ENCODE measurements at regions not wholly inside any gene's neighbourhood (a gene's known extent, or its start where the extent isn't known, plus 50 kb on each side); places are given as distances from the start of the nearest gene placed in this dataset.

DNA sequence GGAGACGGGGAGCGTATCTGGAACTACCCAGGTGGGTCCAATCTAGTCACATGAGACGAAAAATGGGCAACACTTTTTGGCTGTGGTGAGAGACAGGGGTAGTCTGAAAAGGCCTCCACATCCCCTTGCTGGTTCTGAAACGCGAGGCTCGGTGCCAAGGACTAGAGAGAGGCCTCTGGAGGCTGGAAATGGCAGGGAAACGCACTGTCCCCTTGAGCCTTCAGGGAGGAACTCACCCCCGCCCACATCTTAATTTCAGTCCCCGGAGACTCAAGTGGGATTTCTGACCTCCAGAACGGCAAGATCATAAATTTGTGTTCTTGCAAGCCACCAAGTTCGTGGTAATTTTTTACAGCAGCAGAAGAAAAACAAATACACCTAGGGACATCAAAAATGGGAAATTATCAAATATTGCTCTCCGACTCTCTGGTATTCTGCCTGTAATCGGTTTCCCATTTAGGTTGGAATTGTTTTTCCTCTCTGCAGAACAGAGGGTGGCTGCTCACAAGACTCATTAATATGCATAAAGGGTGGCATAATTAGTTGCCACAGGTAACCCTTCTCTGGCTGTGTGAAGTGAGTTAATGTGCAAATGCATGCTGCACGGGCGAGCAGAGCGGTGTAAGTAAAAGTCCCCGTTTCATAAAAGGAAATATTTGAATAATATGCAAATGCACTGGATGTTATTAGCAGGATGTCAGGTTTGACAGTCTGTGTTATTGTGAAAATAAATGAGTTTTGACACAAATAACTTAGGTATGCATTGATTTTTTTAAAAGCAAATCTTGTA lies 185.7 kb downstream of the ARRDC4 start:
- no peak for DNase-seq

DNA sequence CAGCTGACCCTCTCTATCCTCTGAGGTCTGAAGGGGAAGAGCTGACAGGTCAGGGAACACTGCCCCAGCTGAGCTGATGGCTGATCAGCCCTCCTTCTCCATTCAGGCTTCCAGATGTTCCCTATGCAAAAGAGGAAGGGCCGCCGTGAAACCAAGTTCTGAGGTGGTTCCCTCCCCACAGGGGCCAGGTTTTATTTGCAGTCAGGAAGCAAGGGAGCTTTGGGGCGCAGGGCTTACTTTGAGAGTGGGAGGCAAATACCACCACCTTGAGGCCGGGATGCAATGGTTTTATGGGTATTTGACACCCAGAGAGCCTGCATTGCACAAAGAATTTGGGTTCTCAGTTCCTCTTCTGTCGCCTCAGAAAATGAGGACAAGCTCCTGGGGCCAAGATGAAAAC lies 186.9 kb downstream of the ARRDC4 start:
- DNase-seq: no peak

DNA sequence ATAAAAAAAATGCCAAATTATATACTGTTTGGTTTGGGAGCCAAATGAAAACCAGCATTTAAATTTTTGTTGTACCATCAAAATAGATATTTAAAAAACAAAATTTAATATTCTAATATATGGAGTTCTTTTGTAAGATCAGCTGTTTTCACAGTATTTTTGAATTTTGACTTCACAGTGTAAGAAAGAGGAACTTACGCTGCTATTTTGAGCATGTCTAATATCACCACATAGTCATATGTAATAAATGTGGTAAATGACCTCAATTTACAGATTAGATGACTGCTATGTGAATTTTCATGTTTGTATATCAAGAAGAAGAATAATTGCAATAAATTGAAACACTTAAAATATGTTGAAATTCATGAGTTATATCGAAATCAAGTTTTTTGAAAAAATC lies 189.6 kb downstream of the ARRDC4 start:
- no peak for DNase-seq

DNA sequence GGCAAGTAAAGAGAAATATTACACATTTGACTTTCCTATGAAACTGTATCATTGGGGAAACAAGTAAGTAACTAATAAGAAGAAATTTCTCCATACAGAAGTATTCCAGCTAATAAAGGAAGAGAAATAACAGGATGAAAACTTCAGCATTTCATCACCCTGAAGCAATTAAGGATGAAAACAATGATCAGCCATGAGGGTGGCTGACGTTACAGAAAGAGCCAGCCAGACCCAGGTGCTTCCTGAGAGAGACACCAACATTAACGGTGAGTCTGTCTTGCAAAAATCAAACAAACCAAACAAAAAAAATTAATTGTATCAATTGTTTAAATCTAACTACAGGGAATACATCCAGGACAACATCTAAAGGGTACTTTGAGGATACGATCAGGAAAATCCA lies 190.0 kb downstream of the ARRDC4 start:
- DNase-seq: no peak

DNA sequence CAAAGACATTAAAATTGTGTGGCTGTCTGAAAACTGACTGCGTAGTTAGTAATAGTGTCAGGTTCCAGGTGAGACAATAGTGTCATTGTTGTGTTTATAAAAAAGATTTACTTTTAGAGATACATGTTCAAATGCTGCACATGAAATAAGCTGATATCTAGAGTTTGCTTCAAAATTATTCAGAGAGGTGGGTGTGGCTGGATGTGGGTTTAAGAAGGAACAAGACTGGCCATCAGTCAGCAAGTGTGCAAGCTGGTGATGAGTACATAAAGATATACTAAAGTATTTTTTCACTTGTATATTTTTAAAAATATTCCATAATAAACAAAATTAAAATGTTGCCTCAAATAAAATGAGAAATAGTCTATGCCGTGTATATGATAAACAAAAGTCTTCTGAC lies 190.6 kb downstream of the ARRDC4 start:
- DNase-seq: no peak

DNA sequence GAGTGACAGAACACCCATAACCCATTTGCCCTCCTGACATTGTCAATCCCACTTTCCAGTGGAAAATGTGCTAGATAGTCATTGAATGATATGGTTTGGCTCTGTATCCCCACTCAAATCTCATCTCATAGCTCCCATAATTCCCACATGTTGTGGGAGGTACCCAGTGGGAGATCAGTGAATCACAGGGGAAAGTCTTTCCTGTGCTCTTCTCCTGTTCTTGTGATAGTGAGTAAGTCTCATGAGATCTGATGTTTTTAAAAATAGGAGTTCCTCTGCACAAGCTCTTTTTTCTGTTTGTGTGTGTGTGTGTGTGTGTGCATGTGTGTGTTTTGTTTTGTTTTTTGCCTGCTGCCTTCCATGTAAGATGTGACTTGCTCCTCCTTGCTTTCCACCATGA lies 191.7 kb downstream of the ARRDC4 start:
- no peak for DNase-seq

DNA sequence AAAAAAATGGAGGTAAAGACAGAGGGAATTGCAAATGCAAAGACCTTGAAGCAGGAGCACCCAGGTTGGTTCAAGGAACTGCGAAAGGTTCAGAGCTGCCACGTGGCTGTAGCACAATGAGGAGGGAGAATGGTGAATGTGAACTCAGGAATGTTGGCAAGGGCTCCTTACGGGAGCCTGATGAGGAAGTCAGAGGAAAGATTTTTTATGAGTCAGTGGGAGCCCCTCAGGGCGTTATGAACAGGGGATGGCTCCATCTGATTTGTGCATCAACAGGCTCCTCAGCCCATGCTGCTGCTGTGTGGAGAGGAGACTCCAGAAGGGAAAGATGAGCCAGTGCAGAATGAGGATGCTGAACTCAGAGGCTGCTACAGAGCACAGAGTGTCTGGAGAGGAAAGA lies 194.4 kb downstream of the ARRDC4 start:
- DNase-seq: no peak

DNA sequence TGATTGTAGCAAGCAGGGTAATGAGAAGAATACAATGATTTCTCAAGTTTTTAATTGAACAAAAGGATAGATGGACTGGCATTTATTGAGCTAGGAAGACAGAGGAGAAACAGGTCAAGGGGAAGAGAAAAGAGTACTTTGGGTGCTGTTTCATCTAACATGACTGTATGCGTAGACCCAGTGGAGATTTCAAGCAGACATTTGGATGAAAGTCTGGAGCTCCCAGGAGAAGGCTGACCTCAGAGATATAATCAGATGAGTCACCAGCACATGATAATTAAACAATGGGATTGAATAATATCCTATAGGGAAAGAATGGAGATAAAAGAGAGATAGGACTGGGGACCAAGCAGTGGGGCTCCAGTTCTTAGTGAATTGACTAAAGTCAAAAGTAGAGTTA lies 194.9 kb downstream of the ARRDC4 start:
- DNase-seq: no peak

DNA sequence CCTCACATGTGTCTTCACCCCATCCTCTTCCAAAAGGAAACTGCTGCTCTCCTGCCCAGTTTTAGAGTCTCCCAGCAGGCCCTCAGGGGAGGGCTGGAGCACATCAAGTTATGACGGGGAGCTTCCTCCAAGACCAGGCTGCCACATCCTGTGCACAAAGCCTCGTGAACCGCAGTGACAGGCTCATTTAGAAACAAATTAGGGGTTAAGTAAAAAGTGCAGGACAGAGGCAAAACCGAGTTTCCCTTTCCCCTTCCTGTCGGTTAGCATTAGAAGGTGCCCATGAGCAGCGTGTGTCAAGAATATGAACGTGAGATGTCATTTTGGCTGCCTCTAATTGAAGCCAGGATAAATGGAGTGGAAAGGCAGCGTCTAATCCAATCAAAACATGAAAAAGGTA lies 199.7 kb downstream of the ARRDC4 start:
- peak; percentile 44 for DNase-seq

DNA sequence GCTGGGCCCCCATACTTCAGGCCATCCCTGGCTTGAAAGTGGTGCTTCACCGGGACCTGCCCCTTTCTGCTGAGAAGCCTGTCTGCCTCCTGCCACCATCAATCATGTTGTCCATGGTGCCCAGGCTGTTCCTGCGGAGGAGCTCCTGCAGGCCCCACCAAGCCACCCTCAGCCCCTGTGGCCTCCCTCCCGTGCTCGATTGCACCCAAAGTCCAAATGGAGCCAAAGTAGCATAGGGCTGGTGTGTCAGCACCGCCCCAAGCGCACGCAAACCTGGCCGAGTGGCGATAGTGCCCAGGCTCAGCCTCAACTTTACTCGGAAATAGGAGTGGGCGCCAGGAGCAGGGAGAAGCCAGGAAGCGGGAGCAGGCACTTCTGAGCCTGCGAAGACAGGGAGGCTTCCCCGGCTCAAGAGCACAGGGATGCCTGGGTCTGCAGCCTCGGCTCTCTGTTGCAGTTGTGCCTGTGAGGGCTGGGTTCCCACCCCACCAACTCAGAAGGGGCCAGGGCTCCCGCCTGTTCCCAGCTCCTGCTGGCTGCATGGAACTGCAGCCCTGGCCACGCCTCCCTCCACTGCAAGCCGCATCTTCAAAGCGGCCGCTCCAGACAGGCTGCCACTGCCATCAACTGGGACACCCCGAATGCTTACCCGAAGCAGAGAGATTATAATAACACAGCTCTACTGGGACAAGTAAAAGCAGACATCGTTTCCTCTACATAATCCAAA lies 203.0 kb downstream of the ARRDC4 start:
- no peak for DNase-seq

DNA sequence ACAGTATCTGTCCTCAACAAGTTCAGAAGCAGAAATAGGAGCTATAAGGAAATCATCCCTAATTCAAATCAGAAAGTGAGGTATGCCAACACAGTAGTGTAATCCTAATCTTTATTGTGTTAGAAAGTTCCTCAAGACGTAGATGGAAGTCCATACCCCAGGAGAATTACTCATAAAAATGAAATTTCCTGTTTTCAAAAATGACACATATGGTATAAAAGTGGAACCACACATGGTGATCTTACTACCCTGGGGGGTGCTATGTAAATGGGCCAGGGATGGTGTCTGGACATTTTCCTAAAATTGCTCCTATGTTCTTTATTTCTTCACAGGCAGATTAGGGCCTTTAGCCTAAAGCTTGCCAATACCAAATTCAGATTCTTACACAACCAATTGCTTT lies 204.1 kb downstream of the ARRDC4 start:
- no peak for DNase-seq

DNA sequence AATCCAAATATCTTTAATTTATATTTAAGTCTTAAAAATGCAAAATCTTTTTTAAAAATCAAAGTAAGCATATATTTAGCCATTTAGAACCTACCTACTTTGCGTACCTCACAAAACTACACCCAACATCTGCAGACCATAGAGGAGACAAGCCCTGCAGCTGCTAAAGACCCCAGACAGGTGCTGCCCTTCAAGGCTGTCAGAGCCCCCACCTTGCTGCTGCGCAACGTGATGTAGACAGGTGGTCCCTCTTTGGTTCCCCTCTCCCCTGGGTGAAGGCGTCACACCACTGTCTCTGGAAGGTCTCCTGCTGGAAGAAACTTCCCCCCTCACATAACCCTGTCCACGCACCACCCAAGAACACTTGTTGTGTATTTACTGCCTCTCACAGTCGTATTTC lies 204.5 kb downstream of the ARRDC4 start:
- DNase-seq: no peak

DNA sequence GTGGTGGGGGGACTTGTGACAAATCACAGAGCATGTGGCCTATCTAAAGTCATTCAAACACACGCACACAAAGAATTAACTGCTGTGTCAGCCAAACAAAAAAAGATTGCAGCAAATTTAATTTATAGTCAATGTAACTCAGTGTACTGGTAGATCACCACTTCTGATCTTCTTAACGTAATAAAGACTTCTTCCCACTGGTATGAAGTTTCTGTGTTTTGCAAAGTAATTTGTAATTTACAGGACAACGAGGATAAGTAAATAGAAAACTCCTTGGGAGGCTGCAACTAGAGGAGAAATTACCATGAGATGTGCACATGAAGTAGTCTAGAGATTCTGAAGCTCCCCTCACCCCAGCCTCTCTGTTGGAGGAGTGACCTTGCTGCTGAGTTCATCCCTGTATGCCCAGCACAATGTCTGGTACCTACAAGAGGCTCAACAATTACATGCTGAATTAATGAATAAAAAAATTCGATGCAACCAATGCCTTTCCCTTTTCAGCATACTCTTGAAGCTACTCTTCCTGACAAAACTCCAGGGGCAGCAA lies 207.3 kb downstream of the ARRDC4 start:
- no peak for DNase-seq

DNA sequence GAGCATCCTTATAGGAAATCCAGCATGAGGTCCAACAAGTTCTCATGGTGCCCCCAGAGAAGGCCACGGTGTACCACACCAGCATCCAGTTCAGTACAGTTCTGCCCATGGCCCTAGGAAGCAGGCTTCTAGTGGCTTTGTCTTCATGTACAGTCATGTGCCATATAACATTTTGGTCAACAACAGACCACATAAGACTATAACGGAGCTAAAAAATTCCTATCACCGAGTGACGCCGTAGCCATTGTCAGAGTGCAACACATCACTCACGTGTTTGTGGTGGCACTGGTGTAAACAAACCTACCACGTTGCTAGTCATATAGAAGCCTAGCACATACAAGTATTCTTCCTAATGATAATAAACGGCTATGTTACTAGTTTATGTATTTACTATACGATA lies 209.0 kb downstream of the ARRDC4 start:
- DNase-seq: peak; percentile 7

DNA sequence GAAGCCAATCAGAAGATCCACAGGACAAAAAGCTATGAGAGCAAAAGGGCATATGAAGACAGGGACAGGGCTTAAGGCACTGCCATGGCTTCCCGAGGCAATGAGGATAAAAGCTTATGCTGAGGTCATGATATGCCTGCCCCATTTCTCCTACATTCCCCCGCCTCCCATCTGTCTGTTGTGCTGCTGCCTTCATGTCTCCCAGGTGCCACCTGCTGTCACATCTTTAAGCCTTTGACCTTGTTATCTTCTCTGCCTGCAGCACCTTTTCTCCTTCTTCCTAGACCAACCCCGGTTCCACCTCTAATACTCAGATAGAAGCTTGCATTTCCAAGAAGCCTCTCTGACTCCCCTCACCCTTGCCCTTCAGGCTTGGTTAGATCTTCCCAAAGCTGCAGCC lies 213.8 kb downstream of the ARRDC4 start:
- DNase-seq: no peak

DNA sequence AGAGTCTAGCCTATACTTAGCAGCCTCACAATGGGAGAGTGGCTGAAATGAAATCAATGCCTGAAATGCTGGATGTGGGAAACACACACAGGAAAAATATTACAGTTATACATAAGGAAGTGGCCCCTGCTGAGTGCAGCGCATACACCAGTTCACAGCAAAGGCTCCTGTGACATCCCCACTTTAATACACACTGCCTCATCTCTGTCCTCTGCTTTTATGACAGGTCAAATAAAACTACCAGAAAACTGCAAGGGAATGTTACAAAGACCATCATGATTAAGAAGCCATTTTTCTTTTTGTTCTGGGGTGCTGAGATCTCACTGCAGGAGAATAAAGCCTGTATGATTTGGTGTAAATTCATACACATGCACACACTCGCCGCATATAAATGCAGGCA lies 214.3 kb downstream of the ARRDC4 start:
- no peak for DNase-seq

DNA sequence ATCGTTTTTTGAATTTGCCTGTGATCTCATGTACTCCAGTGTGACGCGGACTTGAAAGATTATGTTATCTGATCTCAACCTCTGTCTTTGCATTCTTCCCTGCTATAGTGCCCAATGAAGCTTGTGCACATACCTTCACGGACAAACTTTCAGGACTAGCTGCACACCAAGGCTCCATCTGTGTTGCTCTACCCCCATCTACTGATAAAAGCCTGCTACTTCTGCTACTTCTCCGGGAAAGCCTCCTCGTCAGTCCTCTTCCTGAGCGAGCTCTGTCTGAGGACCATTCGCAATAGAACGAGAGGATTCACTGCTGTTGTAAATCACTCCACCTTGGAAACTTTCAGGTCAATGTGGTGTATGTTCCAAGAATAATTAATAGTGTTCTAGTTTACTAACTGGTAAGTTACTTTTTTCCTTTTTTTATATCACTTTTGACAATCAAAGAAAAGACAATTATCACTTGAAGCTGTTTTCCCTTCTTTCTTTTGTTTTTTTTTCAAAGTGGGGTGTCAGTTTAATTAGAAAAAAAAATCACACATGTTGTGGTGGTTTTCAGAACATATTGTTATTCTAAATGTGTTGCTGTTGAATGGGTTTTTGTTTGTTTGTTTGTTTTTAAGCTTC lies 217.6 kb downstream of the ARRDC4 start:
- peak; percentile 15 for DNase-seq

DNA sequence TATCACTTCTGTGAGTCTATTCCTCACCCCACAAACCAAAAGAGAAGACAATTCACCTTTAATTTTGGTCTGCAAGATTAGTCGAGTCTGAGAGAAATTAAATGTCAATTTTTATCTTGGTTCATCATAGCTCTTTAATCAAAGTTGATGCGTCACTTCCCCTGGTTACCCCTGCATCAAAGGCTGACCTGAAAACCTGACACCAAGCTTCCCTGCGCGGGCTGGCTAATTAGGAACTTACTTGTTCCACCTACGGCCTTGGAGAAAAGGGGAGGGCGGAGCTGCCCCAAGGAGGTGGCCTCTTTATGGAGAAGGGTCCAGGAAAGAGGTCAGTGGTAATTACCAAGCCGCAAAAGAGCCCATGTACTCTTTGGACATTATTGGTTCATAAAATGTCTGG lies 218.4 kb downstream of the ARRDC4 start:
- no peak for DNase-seq

DNA sequence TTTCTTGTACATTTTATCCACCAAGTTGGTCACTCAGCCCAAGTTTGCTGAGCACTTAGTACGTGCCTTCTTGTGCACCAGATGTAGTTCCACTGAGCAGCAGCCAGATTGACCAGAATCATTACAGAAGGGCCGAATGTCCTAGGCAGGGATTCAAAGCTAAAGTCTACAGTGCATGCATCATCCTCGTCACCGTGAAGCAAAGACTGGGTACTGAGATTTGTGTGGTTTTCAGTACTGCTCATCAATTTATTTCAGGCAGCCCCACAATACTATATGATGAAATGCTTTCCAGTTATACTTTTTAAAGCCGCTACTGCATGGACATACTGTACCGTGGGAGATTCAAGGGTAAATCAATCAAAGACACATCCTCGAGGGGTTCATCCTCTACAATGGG lies 227.0 kb downstream of the ARRDC4 start:
- DNase-seq: no peak

DNA sequence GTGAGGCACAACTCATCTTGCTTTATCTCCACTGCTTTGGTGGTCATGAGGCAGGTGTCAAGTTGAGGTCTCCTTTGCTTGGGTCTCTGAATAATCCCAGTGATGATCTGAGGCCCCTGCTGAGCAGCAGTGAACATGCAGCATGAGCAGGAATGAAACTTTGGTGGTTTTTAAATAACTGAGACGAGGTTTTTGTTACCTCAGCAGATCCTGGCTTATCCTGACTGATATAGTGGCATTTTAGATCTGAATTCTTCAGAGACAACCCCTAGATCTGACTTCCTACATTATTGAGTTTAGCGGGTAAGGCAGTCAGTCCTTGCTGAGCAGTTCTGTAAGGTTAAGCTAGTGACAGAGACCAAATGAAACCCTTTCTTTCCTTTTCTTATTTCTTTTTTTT lies 230.4 kb downstream of the ARRDC4 start:
- DNase-seq: no peak

DNA sequence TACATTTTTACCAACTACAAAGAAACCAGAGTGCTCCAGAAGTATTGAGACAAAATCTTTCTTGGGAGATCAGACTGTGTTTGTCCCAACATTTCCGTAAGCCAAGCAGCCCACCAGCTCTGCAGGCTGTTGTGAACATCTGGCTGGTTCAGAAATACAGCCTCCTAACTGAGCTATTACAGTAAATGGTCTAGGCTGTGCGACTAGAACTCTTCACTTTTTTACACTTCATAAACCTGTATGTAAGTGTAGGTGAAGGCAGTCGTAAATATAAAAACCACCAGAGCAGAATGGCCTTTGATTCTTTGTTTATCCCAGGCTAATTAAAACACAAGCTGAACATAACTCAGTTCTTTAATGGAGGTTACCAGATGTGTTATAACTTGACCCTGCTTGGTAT lies 235.3 kb downstream of the ARRDC4 start:
- DNase-seq: no peak

DNA sequence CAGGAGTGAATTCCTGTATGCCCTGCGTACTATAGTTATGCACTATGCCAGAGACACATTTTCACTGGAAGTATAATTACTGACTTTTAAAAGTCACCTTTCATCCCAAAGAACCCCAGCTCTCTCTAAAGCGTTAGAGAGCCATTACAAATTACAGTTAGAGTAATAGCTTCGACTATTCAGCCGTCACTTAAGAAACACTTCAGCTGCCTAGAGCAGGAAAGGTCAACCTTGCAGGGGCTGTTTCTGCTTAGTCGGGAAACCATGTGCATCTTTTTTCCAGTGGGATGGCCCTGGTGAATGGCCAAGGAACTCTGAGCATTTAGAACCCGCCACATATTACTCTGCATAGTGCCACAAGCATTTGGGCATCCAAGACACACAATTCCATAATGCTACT lies 235.9 kb downstream of the ARRDC4 start:
- no peak for DNase-seq

DNA sequence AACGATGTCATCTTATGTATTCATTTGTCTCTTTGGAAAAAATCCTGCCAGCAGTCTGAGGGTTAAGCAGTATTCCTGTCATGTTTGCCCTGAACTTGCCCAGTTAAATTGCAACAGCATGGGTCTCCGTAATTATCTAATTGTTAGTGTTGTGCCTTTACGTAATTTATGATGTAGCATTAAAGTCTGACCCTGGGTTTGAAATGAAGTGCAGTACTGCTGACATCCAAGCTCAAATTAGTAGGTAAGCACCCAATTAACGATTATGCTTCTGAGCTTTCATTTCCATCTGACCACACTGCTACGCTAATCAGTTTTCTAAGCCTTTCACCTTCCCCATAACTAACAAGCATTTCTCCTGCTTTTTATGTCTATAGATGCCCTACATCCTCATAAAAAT lies 241.8 kb downstream of the ARRDC4 start:
- DNase-seq: no peak
